ENCODE measurements at regions not wholly inside any gene's neighbourhood (a gene's known extent, or its start where the extent isn't known, plus 50 kb on each side); places are given as distances from the start of the nearest gene placed in this dataset.

- Histone ChIP-seq H3K9ac (ENCODE audit: control insufficient read depth, extremely low read depth, insufficient read depth, low read length) (no peak overlapping the region), H3K4me1 (ENCODE audit: control insufficient read depth, extremely low read depth, insufficient read depth, low read length) (no peaks in the 10 kb centered on the region), H3K27me3 (ENCODE audit: control insufficient read depth, extremely low read depth, insufficient read depth, low read length) (no peaks in the 10 kb centered on the region), H3K36me3 (ENCODE audit: control insufficient read depth in 2 of 2, extremely low read depth in 1 of 2, insufficient read depth in 2 of 2, low read length in 2 of 2) (no peaks in the 10 kb centered on the region), H3K9me1 (ENCODE audit: control insufficient read depth, extremely low read depth, insufficient read depth, low read length) (no peaks in the 10 kb centered on the region), H3K4me3 (ENCODE audit: control insufficient read depth in 2 of 3, extremely low read depth in 1 of 3, insufficient read depth in 2 of 3, low read depth in 1 of 3, low read length in 3 of 3) (no peak overlapping the region), H3K27ac (ENCODE audit: control insufficient read depth, insufficient read depth, low read length) (no peak overlapping the region), H3K9me3 (ENCODE audit: control insufficient read depth, low read depth, low read length) (no peaks in the 10 kb centered on the region), H3K79me2 (ENCODE audit: control insufficient read depth, insufficient read depth, low read length) (no peaks in the 10 kb centered on the region), H2AFZ (ENCODE audit: control insufficient read depth, low read length) (no peak overlapping the region), H3K4me2 (ENCODE audit: control insufficient read depth, extremely low read depth, insufficient read depth, low read depth, low read length) (no peak overlapping the region), H4K20me1 (ENCODE audit: control insufficient read depth, extremely low read depth, insufficient read depth, low read length) (no peaks in the 10 kb centered on the region)
- DNase-seq (ENCODE audit: low read depth, low spot score) (no peak), FAIRE-seq (no peak)
- dilution Hi-C loops (cut with MboI; ENCODE audit: extremely low pct_ligation_motif_present, low sequenced_read_pairs) = no loop called here
- TF ChIP-seq EZH2 (IDR thresholded peaks at IDR 0.05; ENCODE audit: low read length) (no peak), CTCF (optimal IDR thresholded peaks at IDR 0.05 in 1 of 3, IDR thresholded peaks at IDR 0.05 in 1 of 3, conservative IDR thresholded peaks at IDR 0.05 in 1 of 3; ENCODE audit: extremely low read depth in 1 of 3, insufficient read depth in 2 of 3, low read length in 3 of 3) (no peak)
These were observed 186.9 kb upstream of the TMPO start for GRCh38 chr12:98328467-98328866.

- Histone ChIP-seq H3K36me3 (ENCODE audit: control insufficient read depth in 2 of 2, extremely low read depth in 1 of 2, insufficient read depth in 2 of 2, low read length in 2 of 2) (no peaks in the 10 kb centered on the region), H3K4me3 (ENCODE audit: control insufficient read depth in 2 of 3, extremely low read depth in 1 of 3, insufficient read depth in 2 of 3, low read depth in 1 of 3, low read length in 3 of 3) (no peak overlapping the region), H3K27me3 (ENCODE audit: control insufficient read depth, extremely low read depth, insufficient read depth, low read length) (no peaks in the 10 kb centered on the region), H3K79me2 (ENCODE audit: control insufficient read depth, insufficient read depth, low read length) (no peaks in the 10 kb centered on the region), H3K4me2 (ENCODE audit: control insufficient read depth, extremely low read depth, insufficient read depth, low read depth, low read length) (no peak overlapping the region), H3K4me1 (ENCODE audit: control insufficient read depth, extremely low read depth, insufficient read depth, low read length) (no peaks in the 10 kb centered on the region), H3K27ac (ENCODE audit: control insufficient read depth, insufficient read depth, low read length) (no peak overlapping the region), H4K20me1 (ENCODE audit: control insufficient read depth, extremely low read depth, insufficient read depth, low read length) (no peaks in the 10 kb centered on the region), H2AFZ (ENCODE audit: control insufficient read depth, low read length) (no peak overlapping the region), H3K9me3 (ENCODE audit: control insufficient read depth, low read depth, low read length) (no peaks in the 10 kb centered on the region), H3K9me1 (ENCODE audit: control insufficient read depth, extremely low read depth, insufficient read depth, low read length) (no peaks in the 10 kb centered on the region), H3K9ac (ENCODE audit: control insufficient read depth, extremely low read depth, insufficient read depth, low read length) (no peak overlapping the region)
- dilution Hi-C loops (cut with MboI; ENCODE audit: extremely low pct_ligation_motif_present, low sequenced_read_pairs) = no loop called here
- TF ChIP-seq CTCF (optimal IDR thresholded peaks at IDR 0.05 in 1 of 3, IDR thresholded peaks at IDR 0.05 in 1 of 3, conservative IDR thresholded peaks at IDR 0.05 in 1 of 3; ENCODE audit: extremely low read depth in 1 of 3, insufficient read depth in 2 of 3, low read length in 3 of 3) (no peak), EZH2 (IDR thresholded peaks at IDR 0.05; ENCODE audit: low read length) (no peak)
- FAIRE-seq (no peak), DNase-seq (ENCODE audit: low read depth, low spot score) (no peak)
These were observed 185.8 kb upstream of the TMPO start for GRCh38 chr12:98329589-98329988.

Measured in keratinocyte (primary cell).